SK-N-SH (cell line): ENCODE measurements at regions not wholly inside any gene's neighbourhood (a gene's known extent, or its start where the extent isn't known, plus 50 kb on each side); places are given as distances from the start of the nearest gene placed in this dataset.

Experiments
- CTCF ChIA-PET: fragments of 300-600, 350-600 bp; formaldehyde crosslinking; extraction: SDS; loops from one replicate; lab custom pipeline; 2021; lab: Yijun Ruan, JAX
- POLR2A ChIA-PET: fragments of 350-600 bp; sonication (Branson Sonifier 250); formaldehyde crosslinking; extraction: SDS; loops from one replicate; lab custom pipeline; 2020; ENCODE audit warnings: antibody characterized with exemption, inconsistent platforms; lab: Yijun Ruan, JAX
- DNase-seq: peaks from one replicate; pipeline ENCODE4 v3.0.0; 2012
- H2AFZ ChIP-seq: fragments of 200-600 bp; sonication (generic); 2 replicates; pipeline ENCODE4 v1.8.1; 2016; ENCODE audit warnings: antibody characterized with exemption, mild to moderate bottlenecking, low read depth
- H3F3A ChIP-seq: fragments of 200-600 bp; sonication (generic); replicated peaks from 2 replicates; pipeline ENCODE3; 2016; ENCODE audit warnings: antibody characterized with exemption, mild to moderate bottlenecking; ENCODE audit not compliant: insufficient read depth
- H3K27ac ChIP-seq, 2 experiments: fragments of 200-500 bp in 1 of 2; fragments of 200-600 bp in 1 of 2; sonication (Bioruptor generic) in 1 of 2; sonication (generic), shearing (Covaris generic) in 1 of 2; 2 replicates each; pipeline versions ENCODE4 v1.5.1 to v1.6.1; 2014 to 2016; ENCODE audit warnings: low read depth in 2 of 2, inconsistent platforms in 1 of 2, low read length in 1 of 2, mild to moderate bottlenecking in 1 of 2, mixed read lengths in 1 of 2
- H3K27me3 ChIP-seq: fragments of 200-600 bp; sonication (generic), shearing (Covaris generic); 2 replicates; pipeline ENCODE4 v1.6.1; 2016; ENCODE audit warnings: mixed run types; ENCODE audit not compliant: insufficient read depth
- H3K36me3 ChIP-seq, 2 experiments: fragments of 200-500 bp in 1 of 2; fragments of 200-600 bp in 1 of 2; sonication (Bioruptor generic) in 1 of 2; sonication (generic) in 1 of 2; replicated peaks in 1 of 2; 2 replicates each; pipeline versions ENCODE3 to v1.5.1; 2014 to 2016; ENCODE audit warnings: low read length in 1 of 2, mild to moderate bottlenecking in 1 of 2; ENCODE audit not compliant: insufficient read depth in 2 of 2, control insufficient read depth in 1 of 2
- H3K4me1 ChIP-seq, 2 experiments: fragments of 200-500 bp in 1 of 2; fragments of 200-600 bp in 1 of 2; sonication (Bioruptor generic) in 1 of 2; sonication (generic), shearing (Covaris generic) in 1 of 2; 2 replicates each; pipeline versions ENCODE4 v1.5.1 to v1.6.1; 2014 to 2016; ENCODE audit warnings: low read depth in 1 of 2, low read length in 1 of 2, mixed run types in 1 of 2; ENCODE audit not compliant: insufficient read depth in 2 of 2, control insufficient read depth in 1 of 2
- H3K4me2 ChIP-seq: fragments of 200-600 bp; sonication (generic), shearing (Covaris generic); 2 replicates; pipeline ENCODE4 v1.6.1; 2017; ENCODE audit warnings: mixed run types
- H3K4me3 ChIP-seq, 2 experiments: fragments of 200-500 bp in 1 of 2; fragments of 200-600 bp in 1 of 2; sonication (Bioruptor generic) in 1 of 2; sonication (generic), shearing (Covaris generic) in 1 of 2; 2 replicates each; pipeline versions ENCODE4 v1.5.1 to v1.8.1; 2014 to 2016; ENCODE audit warnings: low read depth in 2 of 2, inconsistent platforms in 1 of 2, low read length in 1 of 2, mild to moderate bottlenecking in 1 of 2, mixed read lengths in 1 of 2, moderate library complexity in 1 of 2
- H3K79me2 ChIP-seq: fragments of 200-600 bp; sonication (generic); 2 replicates; pipeline ENCODE4 v1.8.1; 2017; ENCODE audit warnings: mild to moderate bottlenecking; ENCODE audit not compliant: insufficient read depth
- H3K9ac ChIP-seq: fragments of 200-600 bp; sonication (generic); 2 replicates; pipeline ENCODE4 v1.6.1; 2017; ENCODE audit warnings: mixed run types
- H3K9me2 ChIP-seq: fragments of 200-600 bp; sonication (generic); 2 replicates; pipeline ENCODE4 v1.6.1; 2017; ENCODE audit warnings: mixed run types
- H3K9me3 ChIP-seq: fragments of 200-600 bp; sonication (generic); 2 replicates; pipeline ENCODE4 v1.6.1; 2017; ENCODE audit warnings: mixed run types, mild to moderate bottlenecking, moderate library complexity
- H4K20me1 ChIP-seq: fragments of 200-600 bp; sonication (generic); 2 replicates; pipeline ENCODE4 v1.6.1; 2017; ENCODE audit warnings: mild to moderate bottlenecking, mixed run types; ENCODE audit not compliant: insufficient read depth
- ELF1 ChIP-seq: IDR thresholded peaks from 2 replicates; pipeline ENCODE4 v1.4.0; 2012
- FOSL2 ChIP-seq: IDR thresholded peaks from 2 replicates; pipeline ENCODE4 v1.4.0; 2012; ENCODE audit warnings: low read depth, mild to moderate bottlenecking, moderate library complexity, borderline replicate concordance
- FOXJ3 ChIP-seq: sonication (generic); formaldehyde crosslinking; IDR thresholded peaks from 2 replicates; pipeline ENCODE4 v1.5.1; 2020; ENCODE audit warnings: mild to moderate bottlenecking, missing genetic modification reagents
- GABPA ChIP-seq: IDR thresholded peaks from 2 replicates; pipeline ENCODE4 v1.4.0; 2012; ENCODE audit warnings: low read depth, mild to moderate bottlenecking
- MXI1 ChIP-seq: IDR thresholded peaks from 2 replicates; pipeline ENCODE4 v1.6.1; 2012; ENCODE audit warnings: mild to moderate bottlenecking, low read depth, low read length, improper control_type of control experiment
- PBX3 ChIP-seq: IDR thresholded peaks from 2 replicates; pipeline ENCODE4; 2012
- POLR2AphosphoS5 ChIP-seq: IDR thresholded peaks from 2 replicates; pipeline ENCODE4 v1.6.1; 2012; ENCODE audit warnings: low read depth, low read length
- RAD21 ChIP-seq: IDR thresholded peaks from 2 replicates; pipeline ENCODE4 v1.6.1; 2012; ENCODE audit warnings: mild to moderate bottlenecking, low read length
- RCOR1 ChIP-seq: fragments of 150-350 bp; IDR thresholded peaks from 2 replicates; pipeline ENCODE4 v1.6.1; 2017; ENCODE audit warnings: antibody characterized with exemption, low read length
- TEAD4 ChIP-seq: IDR thresholded peaks from 2 replicates; pipeline ENCODE4 v1.4.0; 2012; ENCODE audit warnings: mild to moderate bottlenecking, borderline replicate concordance; ENCODE audit not compliant: insufficient read depth
- USF2 ChIP-seq: fragments of 150-350 bp; IDR thresholded peaks from 2 replicates; pipeline ENCODE4 v1.6.1; 2017; ENCODE audit warnings: antibody characterized with exemption, low read length, low read depth, borderline replicate concordance
- WGBS: methylation state at CpG from one replicate; pipeline ENCODE4 v1.1.6; 2017; ENCODE audit warnings: low lambda C conversion rate; 5-methylcytosine and 5-hydroxymethylcytosine counted together
- TF ChIP-seq, protein P1 (sequence below): IDR thresholded peaks from 2 replicates; pipeline ENCODE4 v1.6.1; 2012; ENCODE audit warnings: mild to moderate bottlenecking, low read depth, low read length, moderate library complexity
- TF ChIP-seq, protein P2 (sequence below): IDR thresholded peaks from 2 replicates; pipeline ENCODE4 v1.4.0; 2012; ENCODE audit warnings: low read depth, borderline replicate concordance

DNA sequence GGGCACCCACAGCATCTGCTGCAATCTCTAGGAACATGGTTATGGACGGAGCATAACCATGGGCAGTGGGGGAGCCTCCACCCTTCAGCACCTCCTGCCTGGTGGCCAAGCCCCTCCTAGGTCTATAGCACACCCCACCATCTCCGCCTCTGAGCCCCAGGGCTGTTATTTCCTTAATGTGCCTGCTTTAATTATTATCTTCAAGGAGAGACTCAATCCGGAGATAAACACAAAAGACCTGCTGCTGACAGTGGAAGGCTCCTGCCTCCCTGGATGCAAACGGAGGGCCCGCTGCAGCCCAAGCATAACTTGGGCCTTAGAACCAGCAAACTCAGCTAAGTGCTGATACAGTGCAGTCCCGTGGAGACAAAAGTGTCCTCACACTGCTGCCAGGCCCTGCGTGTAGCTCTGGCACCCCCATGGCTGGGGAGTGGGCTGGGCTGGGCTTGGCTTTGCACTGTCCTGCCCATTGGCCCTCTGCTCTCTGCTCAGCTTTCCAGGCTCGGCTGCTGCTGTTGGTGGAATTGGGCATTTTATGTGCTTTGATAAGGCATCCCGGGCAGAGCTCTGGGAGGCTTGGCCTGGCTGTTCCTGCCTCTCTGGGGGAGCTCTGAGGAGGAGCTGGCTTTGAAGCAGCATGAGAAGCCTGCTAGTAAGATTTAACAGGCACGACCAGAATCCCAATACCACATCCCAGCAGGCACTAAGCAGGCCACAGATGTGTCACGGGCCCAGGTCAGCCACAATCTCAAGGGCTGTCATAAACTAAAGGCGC lies 620.2 kb downstream of the PTPRU start:
- WGBS = 36% methylated on average over 10 of the region's 12 CpGs

More for the DNA sequence above, 620.2 kb downstream of the PTPRU start:
- no peak overlapping the region for H3K27ac ChIP-seq
- H4K20me1 ChIP-seq = no peaks in the 10 kb centered on the region
- no peaks in the 10 kb centered on the region for H3K79me2 ChIP-seq
- H3K4me2 ChIP-seq = no peak overlapping the region
- no peak overlapping the region for H2AFZ ChIP-seq
- CTCF ChIA-PET = interaction anchor here (0.5 to 4.8 kb wide), 5 partner anchors 59 to 239 kb away, joined by 3 to 21 read pairs (median 3); no protein-coding TSS in a partner anchor
- no peak overlapping the region for H3K4me3 ChIP-seq
- H3F3A ChIP-seq = no peaks in the 10 kb centered on the region
- no peaks in the 10 kb centered on the region for H3K27me3 ChIP-seq
- TF ChIP-seq MXI1 (no peak), FOSL2 (no peak), PBX3 (no peak), FOXJ3 (no peak), RCOR1 (no peak), USF2 (no peak), POLR2AphosphoS5 (no peak), ELF1 (no peak), GABPA (no peak), TEAD4 (no peak), RAD21 (no peak)
- TF ChIP-seq, protein P1, sequence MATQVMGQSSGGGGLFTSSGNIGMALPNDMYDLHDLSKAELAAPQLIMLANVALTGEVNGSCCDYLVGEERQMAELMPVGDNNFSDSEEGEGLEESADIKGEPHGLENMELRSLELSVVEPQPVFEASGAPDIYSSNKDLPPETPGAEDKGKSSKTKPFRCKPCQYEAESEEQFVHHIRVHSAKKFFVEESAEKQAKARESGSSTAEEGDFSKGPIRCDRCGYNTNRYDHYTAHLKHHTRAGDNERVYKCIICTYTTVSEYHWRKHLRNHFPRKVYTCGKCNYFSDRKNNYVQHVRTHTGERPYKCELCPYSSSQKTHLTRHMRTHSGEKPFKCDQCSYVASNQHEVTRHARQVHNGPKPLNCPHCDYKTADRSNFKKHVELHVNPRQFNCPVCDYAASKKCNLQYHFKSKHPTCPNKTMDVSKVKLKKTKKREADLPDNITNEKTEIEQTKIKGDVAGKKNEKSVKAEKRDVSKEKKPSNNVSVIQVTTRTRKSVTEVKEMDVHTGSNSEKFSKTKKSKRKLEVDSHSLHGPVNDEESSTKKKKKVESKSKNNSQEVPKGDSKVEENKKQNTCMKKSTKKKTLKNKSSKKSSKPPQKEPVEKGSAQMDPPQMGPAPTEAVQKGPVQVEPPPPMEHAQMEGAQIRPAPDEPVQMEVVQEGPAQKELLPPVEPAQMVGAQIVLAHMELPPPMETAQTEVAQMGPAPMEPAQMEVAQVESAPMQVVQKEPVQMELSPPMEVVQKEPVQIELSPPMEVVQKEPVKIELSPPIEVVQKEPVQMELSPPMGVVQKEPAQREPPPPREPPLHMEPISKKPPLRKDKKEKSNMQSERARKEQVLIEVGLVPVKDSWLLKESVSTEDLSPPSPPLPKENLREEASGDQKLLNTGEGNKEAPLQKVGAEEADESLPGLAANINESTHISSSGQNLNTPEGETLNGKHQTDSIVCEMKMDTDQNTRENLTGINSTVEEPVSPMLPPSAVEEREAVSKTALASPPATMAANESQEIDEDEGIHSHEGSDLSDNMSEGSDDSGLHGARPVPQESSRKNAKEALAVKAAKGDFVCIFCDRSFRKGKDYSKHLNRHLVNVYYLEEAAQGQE = no peak
- TF ChIP-seq, protein P2, sequence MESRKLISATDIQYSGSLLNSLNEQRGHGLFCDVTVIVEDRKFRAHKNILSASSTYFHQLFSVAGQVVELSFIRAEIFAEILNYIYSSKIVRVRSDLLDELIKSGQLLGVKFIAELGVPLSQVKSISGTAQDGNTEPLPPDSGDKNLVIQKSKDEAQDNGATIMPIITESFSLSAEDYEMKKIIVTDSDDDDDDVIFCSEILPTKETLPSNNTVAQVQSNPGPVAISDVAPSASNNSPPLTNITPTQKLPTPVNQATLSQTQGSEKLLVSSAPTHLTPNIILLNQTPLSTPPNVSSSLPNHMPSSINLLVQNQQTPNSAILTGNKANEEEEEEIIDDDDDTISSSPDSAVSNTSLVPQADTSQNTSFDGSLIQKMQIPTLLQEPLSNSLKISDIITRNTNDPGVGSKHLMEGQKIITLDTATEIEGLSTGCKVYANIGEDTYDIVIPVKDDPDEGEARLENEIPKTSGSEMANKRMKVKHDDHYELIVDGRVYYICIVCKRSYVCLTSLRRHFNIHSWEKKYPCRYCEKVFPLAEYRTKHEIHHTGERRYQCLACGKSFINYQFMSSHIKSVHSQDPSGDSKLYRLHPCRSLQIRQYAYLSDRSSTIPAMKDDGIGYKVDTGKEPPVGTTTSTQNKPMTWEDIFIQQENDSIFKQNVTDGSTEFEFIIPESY = no peak
- TF ChIP-seq, all 33 proteins: peak for 0
- DNase-seq = peak; percentile 32
- H3K4me1 ChIP-seq = peaks cover 2% of the 10 kb centered on the region in 2 experiments; a peak in 2 of 4 replicates
- no peak overlapping the region for H3K9ac ChIP-seq
- POLR2A ChIA-PET = interaction anchor here (0.6 kb wide), 1 partner anchor 618 kb away, joined by 3 read pairs; no protein-coding TSS in a partner anchor
- no peaks in the 10 kb centered on the region for H3K9me3 ChIP-seq
- H3K9me2 ChIP-seq = no peaks in the 10 kb centered on the region
- no peaks in the 10 kb centered on the region for H3K36me3 ChIP-seq
